ENCODE measurements at regions not wholly inside any gene's neighbourhood (a gene's known extent, or its start where the extent isn't known, plus 50 kb on each side); places are given as distances from the start of the nearest gene placed in this dataset.

GRCh38 chr6:53410508-53411258, 61.9 kb upstream of the ELOVL5 start (continued):
- no peak for TF ChIP-seq E4F1 (IDR thresholded peaks at IDR 0.05; ENCODE audit: borderline replicate concordance, partially characterized antibody)
- TF ChIP-seq SIX5 (IDR thresholded peaks at IDR 0.05; ENCODE audit: low read depth, low read length, severe bottlenecking) = no peak
- TF ChIP-seq ZNF217 (IDR thresholded peaks at IDR 0.05) = peak; percentile 22; the same call in 1 of the 2 replicates
- TF ChIP-seq NKRF (conservative IDR thresholded peaks at IDR 0.05) = no peak
- no peak for TF ChIP-seq BCL3 (IDR thresholded peaks at IDR 0.05; ENCODE audit: borderline replicate concordance, insufficient read depth, low read depth, low read length, poor library complexity, severe bottlenecking)
- peak; percentile 39; the same call in 1 of the 2 replicates for TF ChIP-seq CBFB (IDR thresholded peaks at IDR 0.05; ENCODE audit: low read depth)
- TF ChIP-seq CUX1 (IDR thresholded peaks at IDR 0.05; ENCODE audit: insufficient replicate concordance, low read depth, low read length) = no peak
- TF ChIP-seq CREB1 (IDR thresholded peaks at IDR 0.05; ENCODE audit: low read depth) = 0 out of 2 replicates have a peak, but pooled peaks have one; percentile 19
- peak; percentile 80 for TF ChIP-seq ZBTB33 (IDR thresholded peaks at IDR 0.05)
- 0 out of 2 replicates have a peak, but pooled peaks have one; percentile 54 for TF ChIP-seq MLLT1 (IDR thresholded peaks at IDR 0.05)

Measured in GM12878 (cell line).